Neutrophil (primary cell): ENCODE measurements at regions not wholly inside any gene's neighbourhood (a gene's known extent, or its start where the extent isn't known, plus 50 kb on each side); places are given as distances from the start of the nearest gene placed in this dataset.
A peak's percentile ranks its signal among the peaks of the same experiment; 100 is the strongest.

Source experiments
- H3K27ac ChIP-seq: fragments of 200-600 bp; sonication (generic); 2 replicates; pipeline ENCODE4 v1.5.1; 2016; ENCODE audit warnings: mild to moderate bottlenecking, moderate library complexity
- H3K27me3 ChIP-seq: fragments of 200-600 bp; sonication (generic); 2 replicates; pipeline ENCODE4 v1.6.0; 2016; ENCODE audit warnings: mild to moderate bottlenecking
- H3K36me3 ChIP-seq: fragments of 200-600 bp; sonication (generic); 2 replicates; pipeline ENCODE4 v1.5.1; 2017
- H3K4me1 ChIP-seq, 2 experiments: fragments of 200-600 bp in 1 of 2; sonication (generic) in 1 of 2; 1 replicate in 1 of 2; 2 replicates in 1 of 2; pipeline versions ENCODE4 v1.5.1 to v1.6.1; 2013 to 2016; ENCODE audit warnings: low read depth in 1 of 2, low read length in 1 of 2, mild to moderate bottlenecking in 1 of 2, moderate library complexity in 1 of 2; ENCODE audit not compliant: control insufficient read depth in 1 of 2, insufficient read depth in 1 of 2
- H3K4me3 ChIP-seq, 2 experiments: fragments of 200-600 bp in 1 of 2; sonication (generic) in 1 of 2; 1 replicate in 1 of 2; 2 replicates in 1 of 2; pipeline ENCODE4 v1.5.1; 2013 to 2016; ENCODE audit warnings: low read depth in 1 of 2, low read length in 1 of 2, mild to moderate bottlenecking in 1 of 2, moderate library complexity in 1 of 2
- H3K9me3 ChIP-seq: fragments of 200-600 bp; sonication (generic); 2 replicates; pipeline ENCODE4 v1.5.1; 2016
- CTCF ChIP-seq: fragments of 200-600 bp; sonication (generic); IDR thresholded peaks from 2 replicates; pipeline ENCODE4 v1.5.1; 2016; ENCODE audit warnings: antibody characterized with exemption

GRCh38 chr12:75964150-75964549, 67.4 kb downstream of the PHLDA1 start:
- Histone ChIP-seq H3K9me3 (no peaks in the 10 kb centered on the region), H3K27ac (peak overlapping the region; percentile 70), H3K4me1 (peaks cover 72 to 73% of the 10 kb centered on the region in 2 experiments), H3K4me3 (no peak overlapping the region), H3K27me3 (no peaks in the 10 kb centered on the region), H3K36me3 (no peaks in the 10 kb centered on the region)
- TF ChIP-seq CTCF = no peak

- Histone ChIP-seq H3K9me3 (no peaks in the 10 kb centered on the region), H3K4me1 (peaks cover 67 to 69% of the 10 kb centered on the region in 2 experiments), H3K27ac (no peak overlapping the region), H3K36me3 (no peaks in the 10 kb centered on the region), H3K4me3 (no peak overlapping the region), H3K27me3 (no peaks in the 10 kb centered on the region)
- TF ChIP-seq CTCF = no peak
These were observed 69.7 kb downstream of the PHLDA1 start for GRCh38 chr12:75961878-75962277.

- no peaks in the 10 kb centered on the region for H3K36me3 ChIP-seq
- no peak overlapping the region for H3K4me3 ChIP-seq
- peaks cover 59 to 61% of the 10 kb centered on the region in 2 experiments for H3K4me1 ChIP-seq
- H3K27me3 ChIP-seq = no peaks in the 10 kb centered on the region
- no peak for TF ChIP-seq CTCF
- no peaks in the 10 kb centered on the region for H3K9me3 ChIP-seq
- no peak overlapping the region for H3K27ac ChIP-seq
These were observed 70.5 kb downstream of the PHLDA1 start for GRCh38 chr12:75960954-75961661.

- Histone ChIP-seq H3K36me3 (no peaks in the 10 kb centered on the region), H3K4me1 (peaks cover 52 to 53% of the 10 kb centered on the region in 2 experiments), H3K27me3 (no peaks in the 10 kb centered on the region), H3K4me3 (no peak overlapping the region), H3K27ac (no peak overlapping the region), H3K9me3 (no peaks in the 10 kb centered on the region)
- TF ChIP-seq CTCF = no peak
These were observed 71.3 kb downstream of the PHLDA1 start for GRCh38 chr12:75960086-75960910.

- peaks cover 44 to 45% of the 10 kb centered on the region in 2 experiments for H3K4me1 ChIP-seq
- H3K36me3 ChIP-seq = no peaks in the 10 kb centered on the region
- H3K4me3 ChIP-seq = no peak overlapping the region
- no peak for TF ChIP-seq CTCF
- H3K9me3 ChIP-seq = no peaks in the 10 kb centered on the region
- H3K27ac ChIP-seq = peak overlapping the region; percentile 43
- no peaks in the 10 kb centered on the region for H3K27me3 ChIP-seq
These were observed 72.1 kb downstream of the PHLDA1 start for GRCh38 chr12:75959506-75959905.
